ENCODE measurements at regions not wholly inside any gene's neighbourhood (a gene's known extent, or its start where the extent isn't known, plus 50 kb on each side); places are given as distances from the start of the nearest gene placed in this dataset.

GRCh38 chr2:30316408-30316807, 85.1 kb downstream of the LBH start:
- no peak for DNase-seq (ENCODE audit: low spot score)
- in situ Hi-C loops (cut with MboI; ENCODE audit: low sequenced_read_pairs, unreplicated experiment): no loop called here
- TF ChIP-seq CTCF (IDR thresholded peaks at IDR 0.05; ENCODE audit: borderline replicate concordance, control extremely low read depth, extremely low read depth, insufficient read depth, missing control alignments): no peak

GRCh38 chr2:30318987-30319782, 87.9 kb downstream of the LBH start:
- TF ChIP-seq CTCF (IDR thresholded peaks at IDR 0.05; ENCODE audit: borderline replicate concordance, control extremely low read depth, extremely low read depth, insufficient read depth, missing control alignments): no peak
- in situ Hi-C loops (cut with MboI; ENCODE audit: low sequenced_read_pairs, unreplicated experiment): no loop called here
- no peak for DNase-seq (ENCODE audit: low spot score)

- in situ Hi-C loops (cut with MboI; ENCODE audit: low sequenced_read_pairs, unreplicated experiment): no loop called here
- no peak for DNase-seq (ENCODE audit: low spot score)
- no peak for TF ChIP-seq CTCF (IDR thresholded peaks at IDR 0.05; ENCODE audit: borderline replicate concordance, control extremely low read depth, extremely low read depth, insufficient read depth, missing control alignments)
Observed at GRCh38 chr2:30321466-30321865, 90.1 kb downstream of the LBH start.

GRCh38 chr2:30323499-30323898, 92.2 kb downstream of the LBH start:
- no peak for DNase-seq (ENCODE audit: low spot score)
- TF ChIP-seq CTCF (IDR thresholded peaks at IDR 0.05; ENCODE audit: borderline replicate concordance, control extremely low read depth, extremely low read depth, insufficient read depth, missing control alignments): no peak
- in situ Hi-C loops (cut with MboI; ENCODE audit: low sequenced_read_pairs, unreplicated experiment): no loop called here

- DNase-seq (ENCODE audit: low spot score): no peak
Observed at GRCh38 chr2:30324245-30324908, 93.0 kb downstream of the LBH start.

More at GRCh38 chr2:30324245-30324908, 93.0 kb downstream of the LBH start:
- no peak for TF ChIP-seq CTCF (IDR thresholded peaks at IDR 0.05; ENCODE audit: borderline replicate concordance, control extremely low read depth, extremely low read depth, insufficient read depth, missing control alignments)
- in situ Hi-C loops (cut with MboI; ENCODE audit: low sequenced_read_pairs, unreplicated experiment): no loop called here

Measured in GM13976 (cell line).